WTC11 (cell line): ENCODE measurements at regions not wholly inside any gene's neighbourhood (a gene's known extent, or its start where the extent isn't known, plus 50 kb on each side); places are given as distances from the start of the nearest gene placed in this dataset.

Experiments used
- ATAC-seq: fragments of 200-7000 bp; cut with Tn5 transposase; 2 replicates; pipeline ENCODE4 v1.10.0; 2021; ENCODE audit warnings: mild to moderate bottlenecking, moderate library complexity
- CTCF ChIA-PET: fragments of 300-600 bp; sonication (Branson Sonifier 250); formaldehyde crosslinking; loops from one replicate; lab custom pipeline; 2021; ENCODE audit warnings: antibody characterized with exemption; lab: Charles Lee
- POLR2A ChIA-PET: fragments of 350-600 bp; sonication (Branson Sonifier 250); formaldehyde crosslinking; loops from one replicate; lab custom pipeline; 2021; ENCODE audit warnings: antibody characterized with exemption; lab: Charles Lee
- DNase-seq: peaks from one replicate; pipeline ENCODE4 v3.0.0; 2021; ENCODE audit warnings: low spot score
- H3K27ac Mint-ChIP-seq: 2 replicates; pipeline ENCODE4 v1.8.0; 2021; ENCODE audit warnings: mixed read lengths
- H3K27me3 Mint-ChIP-seq: 2 replicates; pipeline ENCODE4 v1.8.0; 2021; ENCODE audit warnings: low read depth, mild to moderate bottlenecking, moderate library complexity, mixed read lengths
- H3K36me3 Mint-ChIP-seq: 2 replicates; pipeline ENCODE4 v1.8.0; 2021; ENCODE audit warnings: mixed read lengths
- H3K4me1 Mint-ChIP-seq: 2 replicates; pipeline ENCODE4 v1.8.0; 2022; ENCODE audit warnings: mixed read lengths
- H3K4me3 Mint-ChIP-seq: 2 replicates; pipeline ENCODE4 v1.8.0; 2021; ENCODE audit warnings: mild to moderate bottlenecking, moderate library complexity, mixed read lengths
- H3K9me3 Mint-ChIP-seq: 2 replicates; pipeline ENCODE4 v1.8.0; 2021; ENCODE audit warnings: mixed read lengths
- CREM ChIP-seq: sonication (generic); formaldehyde crosslinking; IDR thresholded peaks from 2 replicates; pipeline ENCODE4 v1.8.1; 2022; ENCODE audit warnings: mild to moderate bottlenecking, missing genetic modification reagents, moderate library complexity
- ETV6 ChIP-seq: sonication (generic); formaldehyde crosslinking; IDR thresholded peaks from 2 replicates; pipeline ENCODE4 v1.8.1; 2022; ENCODE audit warnings: mild to moderate bottlenecking, missing genetic modification reagents
- GABPB1 ChIP-seq: sonication (generic); formaldehyde crosslinking; IDR thresholded peaks from 2 replicates; pipeline ENCODE4 v1.8.1; 2023; ENCODE audit warnings: mild to moderate bottlenecking, missing genetic modification reagents
- IRF2 ChIP-seq: sonication (generic); formaldehyde crosslinking; IDR thresholded peaks from 2 replicates; pipeline ENCODE4 v1.8.0; 2022; ENCODE audit warnings: low read depth, missing genetic modification reagents, borderline replicate concordance
- JAZF1 ChIP-seq: fragments of 250-450 bp; sonication (Bioruptor Pico); IDR thresholded peaks from 2 replicates; pipeline ENCODE4 v1.9.0; 2021; ENCODE audit warnings: moderate library complexity, mild to moderate bottlenecking, inconsistent platforms
- KAT7 ChIP-seq: sonication (generic); formaldehyde crosslinking; IDR thresholded peaks from 2 replicates; pipeline ENCODE4 v1.8.1; 2023; ENCODE audit warnings: missing genetic modification reagents, mild to moderate bottlenecking, borderline replicate concordance
- MYBL2 ChIP-seq: sonication (generic); formaldehyde crosslinking; IDR thresholded peaks from 2 replicates; pipeline ENCODE4 v1.8.1; 2023; ENCODE audit warnings: mild to moderate bottlenecking, moderate library complexity, missing genetic modification reagents
- NFATC4 ChIP-seq: fragments of 250-450 bp; sonication (Bioruptor Pico); IDR thresholded peaks from 2 replicates; pipeline ENCODE4 v1.9.0; 2021; ENCODE audit warnings: mild to moderate bottlenecking
- RELA ChIP-seq: sonication (generic); formaldehyde crosslinking; IDR thresholded peaks from 2 replicates; pipeline ENCODE4 v1.8.1; 2022; ENCODE audit warnings: missing genetic modification reagents, mild to moderate bottlenecking, borderline replicate concordance
- SOX15 ChIP-seq: fragments of 250-450 bp; sonication (Bioruptor Pico); IDR thresholded peaks from 2 replicates; pipeline ENCODE4 v1.9.0; 2021; ENCODE audit warnings: mild to moderate bottlenecking
- SP1 ChIP-seq: sonication (generic); formaldehyde crosslinking; conservative IDR thresholded peaks from 2 replicates; pipeline ENCODE4 v1.8.1; 2022; ENCODE audit warnings: missing genetic modification reagents
- TCF7 ChIP-seq: sonication (generic); formaldehyde crosslinking; IDR thresholded peaks from 2 replicates; pipeline ENCODE4 v1.8.0; 2022; ENCODE audit warnings: mild to moderate bottlenecking, low read depth, missing genetic modification reagents, moderate library complexity
- TEAD1 ChIP-seq: sonication (generic); formaldehyde crosslinking; IDR thresholded peaks from 2 replicates; pipeline ENCODE4 v1.8.0; 2022; ENCODE audit warnings: mild to moderate bottlenecking, missing genetic modification reagents
- ZNF121 ChIP-seq: sonication (generic); formaldehyde crosslinking; IDR thresholded peaks from 2 replicates; pipeline ENCODE4 v1.8.0; 2023; ENCODE audit warnings: missing genetic modification reagents
- ZNF219 ChIP-seq: sonication (generic); formaldehyde crosslinking; IDR thresholded peaks from 2 replicates; pipeline ENCODE4 v1.8.0; 2023; ENCODE audit warnings: missing genetic modification reagents, mild to moderate bottlenecking, borderline replicate concordance
- ZNF263 ChIP-seq: sonication (generic); formaldehyde crosslinking; IDR thresholded peaks from 2 replicates; pipeline ENCODE4 v1.8.1; 2022; ENCODE audit warnings: low read depth, mild to moderate bottlenecking, moderate library complexity, missing genetic modification reagents
- TF ChIP-seq, protein P1 (sequence below): sonication (generic); formaldehyde crosslinking; IDR thresholded peaks from 2 replicates; pipeline ENCODE4 v1.8.1; 2023; ENCODE audit warnings: mild to moderate bottlenecking, moderate library complexity, missing genetic modification reagents
- TF ChIP-seq, protein P2 (sequence below): sonication (generic); formaldehyde crosslinking; IDR thresholded peaks from 2 replicates; pipeline ENCODE4 v1.8.1; 2023; ENCODE audit warnings: mild to moderate bottlenecking, missing genetic modification reagents
- TF ChIP-seq, protein P3 (sequence below): sonication (generic); formaldehyde crosslinking; IDR thresholded peaks from 2 replicates; pipeline ENCODE4 v1.8.1; 2022; ENCODE audit warnings: mild to moderate bottlenecking, moderate library complexity, missing genetic modification reagents
- TF ChIP-seq, protein P4 (sequence below): sonication (generic); formaldehyde crosslinking; conservative IDR thresholded peaks from 2 replicates; pipeline ENCODE4 v1.8.1; 2022; ENCODE audit warnings: mild to moderate bottlenecking, missing genetic modification reagents
- TF ChIP-seq, protein P5 (sequence below): sonication (generic); formaldehyde crosslinking; IDR thresholded peaks from 2 replicates; pipeline ENCODE4 v1.8.0; 2022; ENCODE audit warnings: mild to moderate bottlenecking, missing genetic modification reagents
- TF ChIP-seq, protein P6 (sequence below): sonication (generic); formaldehyde crosslinking; IDR thresholded peaks from 2 replicates; pipeline ENCODE4 v1.8.1; 2023; ENCODE audit warnings: mild to moderate bottlenecking, missing genetic modification reagents, borderline replicate concordance
- TF ChIP-seq, protein P7 (sequence below): sonication (generic); formaldehyde crosslinking; IDR thresholded peaks from 2 replicates; pipeline ENCODE4 v1.8.1; 2023; ENCODE audit warnings: mild to moderate bottlenecking, missing genetic modification reagents

DNA sequence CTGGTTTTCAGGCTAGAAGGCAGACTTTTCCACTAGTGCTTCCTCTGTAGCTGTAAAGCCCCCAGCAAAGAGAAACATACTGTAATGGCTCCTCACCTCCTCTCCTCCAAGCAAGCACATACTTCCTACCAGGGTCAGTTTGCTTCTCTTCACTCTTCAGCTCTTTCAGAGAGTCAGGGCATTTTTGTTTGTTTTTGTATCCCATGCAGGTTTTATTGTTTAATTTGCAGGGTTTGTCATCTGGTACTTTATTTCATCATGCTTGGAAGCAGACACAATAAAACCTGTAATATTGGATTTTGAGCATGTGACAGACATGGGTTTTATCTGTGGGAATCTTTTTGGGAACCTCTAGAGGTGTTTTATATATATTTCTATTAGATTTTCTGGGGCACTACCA is 753.3 kb upstream of the ROBO1 start (continued):
- TF ChIP-seq CREM (CRISPR knock-in tag), result no peak
- TF ChIP-seq, protein P1, sequence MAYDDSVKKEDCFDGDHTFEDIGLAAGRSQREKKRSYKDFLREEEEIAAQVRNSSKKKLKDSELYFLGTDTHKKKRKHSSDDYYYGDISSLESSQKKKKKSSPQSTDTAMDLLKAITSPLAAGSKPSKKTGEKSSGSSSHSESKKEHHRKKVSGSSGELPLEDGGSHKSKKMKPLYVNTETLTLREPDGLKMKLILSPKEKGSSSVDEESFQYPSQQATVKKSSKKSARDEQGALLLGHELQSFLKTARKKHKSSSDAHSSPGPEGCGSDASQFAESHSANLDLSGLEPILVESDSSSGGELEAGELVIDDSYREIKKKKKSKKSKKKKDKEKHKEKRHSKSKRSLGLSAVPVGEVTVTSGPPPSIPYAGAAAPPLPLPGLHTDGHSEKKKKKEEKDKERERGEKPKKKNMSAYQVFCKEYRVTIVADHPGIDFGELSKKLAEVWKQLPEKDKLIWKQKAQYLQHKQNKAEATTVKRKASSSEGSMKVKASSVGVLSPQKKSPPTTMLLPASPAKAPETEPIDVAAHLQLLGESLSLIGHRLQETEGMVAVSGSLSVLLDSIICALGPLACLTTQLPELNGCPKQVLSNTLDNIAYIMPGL (CRISPR knock-in tag), result no peak

DNA sequence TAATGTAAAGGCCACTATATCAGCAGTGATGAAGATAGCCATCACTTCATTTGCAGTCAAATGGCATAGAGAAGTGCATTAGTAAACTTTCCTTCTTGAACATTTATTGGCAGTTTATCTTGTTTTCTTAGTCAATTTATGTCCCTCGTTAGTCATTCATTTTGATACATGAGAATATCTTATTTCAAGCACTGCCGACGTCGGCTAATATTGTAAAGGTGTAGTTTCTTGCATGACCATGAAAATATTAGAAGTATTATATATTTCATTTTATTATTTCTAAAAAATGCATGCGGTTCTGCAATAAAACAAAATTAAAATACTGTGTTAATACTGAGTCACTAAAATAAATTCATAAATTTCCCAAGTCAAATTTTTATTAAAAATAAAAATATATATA is 751.6 kb upstream of the ROBO1 start:
- DNase-seq, result no peak
- TF ChIP-seq TEAD1 (CRISPR knock-in tag) (no peak), TCF7 (no peak), SP1 (CRISPR knock-in tag) (no peak), ZNF219 (CRISPR knock-in tag) (no peak), SOX15 (CRISPR knock-in tag) (no peak), JAZF1 (CRISPR knock-in tag) (no peak)
- TF ChIP-seq, protein P2, sequence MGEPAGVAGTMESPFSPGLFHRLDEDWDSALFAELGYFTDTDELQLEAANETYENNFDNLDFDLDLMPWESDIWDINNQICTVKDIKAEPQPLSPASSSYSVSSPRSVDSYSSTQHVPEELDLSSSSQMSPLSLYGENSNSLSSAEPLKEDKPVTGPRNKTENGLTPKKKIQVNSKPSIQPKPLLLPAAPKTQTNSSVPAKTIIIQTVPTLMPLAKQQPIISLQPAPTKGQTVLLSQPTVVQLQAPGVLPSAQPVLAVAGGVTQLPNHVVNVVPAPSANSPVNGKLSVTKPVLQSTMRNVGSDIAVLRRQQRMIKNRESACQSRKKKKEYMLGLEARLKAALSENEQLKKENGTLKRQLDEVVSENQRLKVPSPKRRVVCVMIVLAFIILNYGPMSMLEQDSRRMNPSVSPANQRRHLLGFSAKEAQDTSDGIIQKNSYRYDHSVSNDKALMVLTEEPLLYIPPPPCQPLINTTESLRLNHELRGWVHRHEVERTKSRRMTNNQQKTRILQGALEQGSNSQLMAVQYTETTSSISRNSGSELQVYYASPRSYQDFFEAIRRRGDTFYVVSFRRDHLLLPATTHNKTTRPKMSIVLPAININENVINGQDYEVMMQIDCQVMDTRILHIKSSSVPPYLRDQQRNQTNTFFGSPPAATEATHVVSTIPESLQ (CRISPR knock-in tag), result no peak
- TF ChIP-seq, protein P3, sequence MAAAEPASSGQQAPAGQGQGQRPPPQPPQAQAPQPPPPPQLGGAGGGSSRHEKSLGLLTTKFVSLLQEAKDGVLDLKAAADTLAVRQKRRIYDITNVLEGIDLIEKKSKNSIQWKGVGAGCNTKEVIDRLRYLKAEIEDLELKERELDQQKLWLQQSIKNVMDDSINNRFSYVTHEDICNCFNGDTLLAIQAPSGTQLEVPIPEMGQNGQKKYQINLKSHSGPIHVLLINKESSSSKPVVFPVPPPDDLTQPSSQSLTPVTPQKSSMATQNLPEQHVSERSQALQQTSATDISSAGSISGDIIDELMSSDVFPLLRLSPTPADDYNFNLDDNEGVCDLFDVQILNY (CRISPR knock-in tag), result no peak
- TF ChIP-seq, protein P4, sequence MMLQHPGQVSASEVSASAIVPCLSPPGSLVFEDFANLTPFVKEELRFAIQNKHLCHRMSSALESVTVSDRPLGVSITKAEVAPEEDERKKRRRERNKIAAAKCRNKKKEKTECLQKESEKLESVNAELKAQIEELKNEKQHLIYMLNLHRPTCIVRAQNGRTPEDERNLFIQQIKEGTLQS (CRISPR knock-in tag), result no peak
- TF ChIP-seq, all 79 proteins: peak for 0
- Mint-ChIP-seq H3K9me3 (no peaks in the 10 kb centered on the region), H3K4me1 (no peaks in the 10 kb centered on the region), H3K27ac (no peak overlapping the region), H3K4me3 (no peak overlapping the region), H3K27me3 (no peaks in the 10 kb centered on the region), H3K36me3 (no peaks in the 10 kb centered on the region)
- ChIA-PET CTCF (no interaction called here), POLR2A (no interaction called here)
- ATAC-seq, result no peak

DNA sequence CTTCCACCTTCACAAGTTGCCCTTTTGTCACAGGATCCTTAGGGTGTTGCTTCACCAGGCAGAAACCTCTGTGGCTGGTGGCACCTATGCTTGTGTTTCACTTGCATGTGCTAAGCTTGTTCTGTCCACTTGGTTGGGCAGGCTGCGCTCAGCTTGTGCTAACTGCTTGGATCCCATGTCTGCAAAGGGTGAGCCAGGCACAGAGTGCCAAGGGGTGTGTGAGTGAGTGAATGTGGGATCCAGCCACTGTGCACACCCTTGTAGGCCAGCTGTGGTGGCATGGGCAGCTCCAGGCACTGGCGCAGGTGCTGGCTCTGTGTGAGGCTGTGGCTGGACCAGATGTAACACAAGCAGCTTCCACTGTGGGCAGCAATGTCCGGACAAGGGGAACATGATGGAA is 728.7 kb upstream of the ROBO1 start:
- DNase-seq (no peak), ATAC-seq (no peak)
- H3K9me3 Mint-ChIP-seq, result no peaks in the 10 kb centered on the region
- ChIA-PET CTCF (interaction anchor here (1.2 kb wide), 1 partner anchor 180 kb away, joined by 3 read pairs; no protein-coding TSS in a partner anchor), POLR2A (no interaction called here)
- no peaks in the 10 kb centered on the region for H3K36me3 Mint-ChIP-seq
- no peaks in the 10 kb centered on the region for H3K27me3 Mint-ChIP-seq
- no peak overlapping the region for H3K27ac Mint-ChIP-seq
- H3K4me1 Mint-ChIP-seq, result no peaks in the 10 kb centered on the region
- no peak overlapping the region for H3K4me3 Mint-ChIP-seq
- TF ChIP-seq ETV6 (CRISPR knock-in tag) (no peak), JAZF1 (CRISPR knock-in tag) (no peak), GABPB1 (CRISPR knock-in tag) (no peak), ZNF263 (CRISPR knock-in tag) (no peak), TEAD1 (CRISPR knock-in tag) (no peak), MYBL2 (CRISPR knock-in tag) (no peak), NFATC4 (CRISPR knock-in tag) (no peak), KAT7 (CRISPR knock-in tag) (no peak), IRF2 (CRISPR knock-in tag) (no peak), ZNF121 (no peak), SOX15 (CRISPR knock-in tag) (no peak), RELA (no peak)
- TF ChIP-seq, protein P5, sequence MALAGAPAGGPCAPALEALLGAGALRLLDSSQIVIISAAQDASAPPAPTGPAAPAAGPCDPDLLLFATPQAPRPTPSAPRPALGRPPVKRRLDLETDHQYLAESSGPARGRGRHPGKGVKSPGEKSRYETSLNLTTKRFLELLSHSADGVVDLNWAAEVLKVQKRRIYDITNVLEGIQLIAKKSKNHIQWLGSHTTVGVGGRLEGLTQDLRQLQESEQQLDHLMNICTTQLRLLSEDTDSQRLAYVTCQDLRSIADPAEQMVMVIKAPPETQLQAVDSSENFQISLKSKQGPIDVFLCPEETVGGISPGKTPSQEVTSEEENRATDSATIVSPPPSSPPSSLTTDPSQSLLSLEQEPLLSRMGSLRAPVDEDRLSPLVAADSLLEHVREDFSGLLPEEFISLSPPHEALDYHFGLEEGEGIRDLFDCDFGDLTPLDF (CRISPR knock-in tag), result no peak
- TF ChIP-seq, protein P6, sequence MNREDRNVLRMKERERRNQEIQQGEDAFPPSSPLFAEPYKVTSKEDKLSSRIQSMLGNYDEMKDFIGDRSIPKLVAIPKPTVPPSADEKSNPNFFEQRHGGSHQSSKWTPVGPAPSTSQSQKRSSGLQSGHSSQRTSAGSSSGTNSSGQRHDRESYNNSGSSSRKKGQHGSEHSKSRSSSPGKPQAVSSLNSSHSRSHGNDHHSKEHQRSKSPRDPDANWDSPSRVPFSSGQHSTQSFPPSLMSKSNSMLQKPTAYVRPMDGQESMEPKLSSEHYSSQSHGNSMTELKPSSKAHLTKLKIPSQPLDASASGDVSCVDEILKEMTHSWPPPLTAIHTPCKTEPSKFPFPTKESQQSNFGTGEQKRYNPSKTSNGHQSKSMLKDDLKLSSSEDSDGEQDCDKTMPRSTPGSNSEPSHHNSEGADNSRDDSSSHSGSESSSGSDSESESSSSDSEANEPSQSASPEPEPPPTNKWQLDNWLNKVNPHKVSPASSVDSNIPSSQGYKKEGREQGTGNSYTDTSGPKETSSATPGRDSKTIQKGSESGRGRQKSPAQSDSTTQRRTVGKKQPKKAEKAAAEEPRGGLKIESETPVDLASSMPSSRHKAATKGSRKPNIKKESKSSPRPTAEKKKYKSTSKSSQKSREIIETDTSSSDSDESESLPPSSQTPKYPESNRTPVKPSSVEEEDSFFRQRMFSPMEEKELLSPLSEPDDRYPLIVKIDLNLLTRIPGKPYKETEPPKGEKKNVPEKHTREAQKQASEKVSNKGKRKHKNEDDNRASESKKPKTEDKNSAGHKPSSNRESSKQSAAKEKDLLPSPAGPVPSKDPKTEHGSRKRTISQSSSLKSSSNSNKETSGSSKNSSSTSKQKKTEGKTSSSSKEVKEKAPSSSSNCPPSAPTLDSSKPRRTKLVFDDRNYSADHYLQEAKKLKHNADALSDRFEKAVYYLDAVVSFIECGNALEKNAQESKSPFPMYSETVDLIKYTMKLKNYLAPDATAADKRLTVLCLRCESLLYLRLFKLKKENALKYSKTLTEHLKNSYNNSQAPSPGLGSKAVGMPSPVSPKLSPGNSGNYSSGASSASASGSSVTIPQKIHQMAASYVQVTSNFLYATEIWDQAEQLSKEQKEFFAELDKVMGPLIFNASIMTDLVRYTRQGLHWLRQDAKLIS (CRISPR knock-in tag), result no peak
- TF ChIP-seq, protein P7, sequence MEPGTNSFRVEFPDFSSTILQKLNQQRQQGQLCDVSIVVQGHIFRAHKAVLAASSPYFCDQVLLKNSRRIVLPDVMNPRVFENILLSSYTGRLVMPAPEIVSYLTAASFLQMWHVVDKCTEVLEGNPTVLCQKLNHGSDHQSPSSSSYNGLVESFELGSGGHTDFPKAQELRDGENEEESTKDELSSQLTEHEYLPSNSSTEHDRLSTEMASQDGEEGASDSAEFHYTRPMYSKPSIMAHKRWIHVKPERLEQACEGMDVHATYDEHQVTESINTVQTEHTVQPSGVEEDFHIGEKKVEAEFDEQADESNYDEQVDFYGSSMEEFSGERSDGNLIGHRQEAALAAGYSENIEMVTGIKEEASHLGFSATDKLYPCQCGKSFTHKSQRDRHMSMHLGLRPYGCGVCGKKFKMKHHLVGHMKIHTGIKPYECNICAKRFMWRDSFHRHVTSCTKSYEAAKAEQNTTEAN, result no peak
